ENCODE measurements at regions not wholly inside any gene's neighbourhood (a gene's known extent, or its start where the extent isn't known, plus 50 kb on each side); places are given as distances from the start of the nearest gene placed in this dataset.

GRCh38 chr11:79963856-79964645 lies 523.2 kb upstream of the TENM4 start:
- no peak for DNase-seq

DNA sequence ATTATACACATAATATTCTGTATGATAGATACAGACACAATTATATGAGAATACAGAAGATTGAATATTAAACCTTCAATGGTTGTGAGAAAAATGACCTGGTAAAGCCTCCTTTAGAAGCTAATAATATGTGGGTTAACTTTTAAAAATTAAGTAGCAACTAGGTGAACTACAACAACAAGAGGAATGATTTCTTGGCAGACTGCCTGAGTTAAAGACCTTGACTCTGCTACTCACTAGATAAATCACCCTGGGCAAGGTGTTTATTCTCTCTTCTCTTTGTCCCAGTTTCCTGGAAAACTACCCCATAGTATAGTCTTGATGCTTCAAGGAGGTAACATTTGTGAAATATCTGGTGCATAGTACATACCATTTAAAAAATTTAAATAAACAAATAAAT lies 519.6 kb upstream of the TENM4 start:
- DNase-seq = no peak

GRCh38 chr11:79959318-79959717 lies 518.5 kb upstream of the TENM4 start:
- DNase-seq = no peak

- no peak for DNase-seq
These were observed 516.9 kb upstream of the TENM4 start for GRCh38 chr11:79957702-79958101.

DNA sequence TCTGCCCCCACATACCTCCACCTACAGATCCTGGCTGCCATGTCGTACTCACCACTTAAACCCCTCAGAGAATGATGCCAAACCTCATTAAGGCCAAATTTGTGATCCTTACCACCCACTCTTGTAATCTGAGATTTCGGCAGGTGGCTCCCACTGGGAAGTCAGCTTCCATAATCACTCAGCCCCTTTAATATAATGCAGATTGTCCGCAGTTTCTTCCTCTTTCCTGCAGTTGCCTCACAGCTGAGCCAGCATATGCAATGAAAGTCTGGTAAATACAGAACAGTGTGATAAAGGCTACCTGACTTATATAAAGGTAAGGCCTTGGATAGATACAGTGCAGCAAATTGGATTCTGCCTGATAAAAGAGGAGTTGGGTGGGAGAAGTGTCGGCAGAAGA lies 515.2 kb upstream of the TENM4 start:
- peak; percentile 21 for DNase-seq

- DNase-seq = no peak
These were observed 512.8 kb upstream of the TENM4 start for GRCh38 chr11:79953629-79954028.

DNA sequence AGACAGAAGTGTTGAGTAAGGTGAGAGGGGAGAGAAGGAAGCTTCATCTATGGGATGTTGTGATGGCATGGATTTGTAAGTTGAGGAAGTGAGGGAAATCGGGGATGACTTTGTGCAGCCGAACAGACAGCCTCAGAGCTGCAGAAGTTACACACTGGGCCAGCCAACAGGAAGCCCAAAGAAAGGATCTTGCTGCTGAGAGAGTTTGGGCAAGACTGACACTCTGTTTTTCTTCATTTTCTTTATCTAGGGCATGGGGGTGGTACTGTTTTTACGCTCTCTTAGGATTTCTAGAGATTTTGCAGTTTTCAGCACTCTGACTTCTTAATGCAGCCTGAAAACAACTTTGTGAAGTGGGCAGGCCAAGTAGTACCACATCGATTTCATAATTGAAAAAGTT lies 509.9 kb upstream of the TENM4 start:
- no peak for DNase-seq

DNA sequence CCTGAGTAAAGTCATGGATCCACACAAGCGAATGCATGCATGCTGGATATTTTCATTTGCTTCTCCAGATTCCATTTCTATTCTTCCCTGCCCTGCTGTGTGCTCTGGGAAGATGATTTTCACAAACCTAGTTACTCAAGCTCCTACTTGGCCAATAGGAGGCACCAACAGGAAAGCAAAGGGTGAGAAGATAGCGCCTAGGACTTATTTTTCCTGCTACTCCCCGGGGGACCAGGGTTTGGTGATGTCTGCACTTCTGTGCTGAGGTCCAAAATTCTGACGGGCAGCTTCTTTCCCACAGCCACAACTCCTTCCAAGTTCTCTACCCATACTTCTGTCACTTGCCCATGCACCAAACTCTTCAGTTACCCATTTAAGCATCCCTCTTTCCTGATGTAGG lies 509.3 kb upstream of the TENM4 start:
- no peak for DNase-seq

DNA sequence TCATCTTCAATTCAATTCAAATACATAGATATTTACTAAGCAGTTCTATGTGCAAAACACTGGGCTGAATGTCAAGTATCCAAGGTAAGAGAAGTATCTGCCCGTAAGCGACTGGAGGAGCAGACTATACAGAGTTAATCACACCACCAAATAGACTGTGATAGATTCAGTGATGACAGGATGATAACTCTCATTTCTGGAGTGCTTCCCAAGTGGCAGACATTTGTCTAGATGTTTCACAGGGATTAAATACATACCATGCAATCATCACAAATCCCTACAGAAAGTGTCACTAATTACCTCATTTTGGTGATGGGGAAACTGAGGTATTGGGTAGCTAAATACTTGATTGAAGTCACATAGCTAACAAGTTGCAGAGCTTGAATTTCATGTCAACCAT lies 508.7 kb upstream of the TENM4 start:
- DNase-seq = no peak

GRCh38 chr11:79942646-79943045 lies 501.8 kb upstream of the TENM4 start:
- no peak for DNase-seq

DNA sequence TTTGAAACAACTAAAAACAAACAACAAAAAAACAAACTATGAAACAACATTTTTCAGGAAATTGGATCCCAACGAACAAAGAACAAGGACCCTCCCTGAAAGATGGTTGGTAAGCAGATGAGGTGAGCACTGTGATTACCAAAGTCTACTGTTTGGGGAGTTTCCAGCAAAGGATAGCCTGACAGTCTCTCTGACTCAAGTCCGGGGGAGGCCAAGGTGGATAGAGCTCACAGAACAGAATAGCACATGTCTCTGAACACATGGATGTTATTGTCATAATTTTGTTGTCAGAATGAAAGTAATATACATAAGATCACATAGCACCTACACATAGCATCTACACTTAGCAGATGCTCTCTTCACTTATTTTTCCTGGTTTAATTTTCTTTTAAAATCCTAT lies 501.3 kb upstream of the TENM4 start:
- DNase-seq = no peak

DNA sequence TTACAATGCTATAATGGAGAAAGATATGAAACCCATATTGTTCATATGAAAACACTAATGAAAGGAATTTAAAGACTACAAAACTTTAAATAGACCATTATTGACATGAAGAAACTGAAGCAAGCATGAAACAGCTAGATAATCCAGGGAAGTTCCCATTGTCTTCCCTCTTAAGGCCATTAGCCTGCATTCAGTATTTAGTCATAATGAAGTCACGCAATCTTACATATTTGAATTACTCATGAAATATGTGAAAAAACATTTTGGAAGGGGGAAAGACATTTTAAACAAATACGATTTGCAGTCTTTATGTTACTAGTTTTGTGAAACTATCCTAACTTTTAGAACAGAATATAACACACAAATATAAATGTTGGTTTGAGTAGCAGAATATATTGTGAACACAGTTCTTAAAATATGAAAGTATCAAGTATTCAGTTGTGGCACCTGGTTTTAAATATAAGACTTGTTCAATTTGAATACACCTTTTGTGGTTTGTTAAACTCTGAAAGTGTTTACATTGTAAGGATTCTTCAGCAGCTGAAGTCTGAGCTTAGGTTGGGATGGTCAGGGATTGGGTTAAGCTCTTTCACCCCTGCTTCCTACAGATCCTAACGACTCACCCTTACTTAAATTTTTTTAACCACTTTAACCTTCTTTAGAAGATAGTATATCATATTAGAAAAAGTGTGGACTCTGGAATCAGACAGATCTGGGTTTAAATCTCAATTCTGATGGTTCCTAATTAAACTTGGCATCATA lies 500.3 kb upstream of the TENM4 start:
- DNase-seq = no peak

DNA sequence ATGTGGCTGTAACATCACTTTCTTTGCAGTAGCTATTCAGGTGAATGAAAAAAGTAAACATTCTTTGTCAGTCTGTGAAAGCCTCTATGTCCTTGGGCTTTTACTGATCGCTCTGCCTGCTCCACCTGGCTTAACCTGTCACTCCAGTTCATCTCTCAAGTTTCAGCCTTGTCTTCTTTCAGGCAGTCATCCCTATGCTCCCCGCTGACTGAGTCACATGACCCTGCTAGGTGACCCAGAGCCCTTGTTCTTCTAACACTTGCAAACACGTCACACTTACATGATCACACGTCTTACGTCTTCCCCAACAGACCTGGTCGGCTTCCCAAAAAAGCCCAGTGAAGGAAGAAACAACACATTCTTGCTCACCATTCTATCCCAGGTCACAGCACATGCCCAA lies 499.3 kb upstream of the TENM4 start:
- DNase-seq = no peak

- no peak for DNase-seq
These were observed 498.3 kb upstream of the TENM4 start for GRCh38 chr11:79939111-79939510.

DNA sequence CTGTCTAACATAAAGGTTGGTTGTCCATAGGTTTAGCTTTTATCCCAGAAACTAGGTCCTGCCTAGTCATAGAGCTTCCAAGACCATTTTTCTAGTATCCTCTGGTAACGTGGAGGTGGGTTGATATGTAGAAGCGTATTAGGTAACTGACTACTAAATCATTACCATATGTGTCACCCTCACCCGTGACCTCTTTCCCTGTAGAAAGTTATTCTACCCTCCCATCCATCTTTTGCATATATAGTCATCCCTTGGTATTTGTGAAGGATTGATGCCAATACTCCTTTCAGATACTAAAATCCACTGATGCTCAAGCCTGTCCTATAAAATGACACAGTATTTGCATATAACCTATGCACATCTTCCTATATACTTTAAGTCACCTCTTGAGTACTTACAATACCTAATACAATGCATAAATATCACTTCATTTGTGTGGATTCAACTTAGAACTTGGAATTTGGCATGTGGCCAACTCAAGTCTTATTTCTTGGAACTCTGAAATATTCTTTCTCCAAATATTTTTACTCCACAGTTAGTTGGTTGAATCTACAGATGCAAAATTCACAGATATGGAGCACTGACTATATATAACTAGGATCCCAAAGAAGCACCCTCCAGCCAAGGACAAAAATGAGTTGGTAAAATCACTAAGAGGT lies 497.0 kb upstream of the TENM4 start:
- DNase-seq = no peak

DNA sequence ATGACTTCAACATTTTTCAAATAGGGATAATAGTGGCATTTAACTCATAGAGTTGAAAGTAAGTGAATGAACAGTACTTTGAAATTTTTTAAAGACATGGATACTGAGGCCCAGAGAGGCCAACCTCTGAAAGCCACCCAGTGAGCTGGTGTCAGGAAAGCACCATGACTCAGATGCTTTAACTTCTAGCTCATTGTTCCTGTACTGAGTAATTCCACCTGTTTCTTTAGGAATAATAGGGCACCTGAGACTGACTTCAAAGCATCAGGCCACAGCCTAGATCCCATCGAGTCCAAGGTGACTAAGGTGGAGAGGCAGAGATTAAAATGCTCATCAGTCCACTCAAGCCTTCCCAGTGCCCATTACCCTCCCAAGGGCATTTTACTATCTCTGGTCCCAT lies 491.8 kb upstream of the TENM4 start:
- no peak for DNase-seq

DNA sequence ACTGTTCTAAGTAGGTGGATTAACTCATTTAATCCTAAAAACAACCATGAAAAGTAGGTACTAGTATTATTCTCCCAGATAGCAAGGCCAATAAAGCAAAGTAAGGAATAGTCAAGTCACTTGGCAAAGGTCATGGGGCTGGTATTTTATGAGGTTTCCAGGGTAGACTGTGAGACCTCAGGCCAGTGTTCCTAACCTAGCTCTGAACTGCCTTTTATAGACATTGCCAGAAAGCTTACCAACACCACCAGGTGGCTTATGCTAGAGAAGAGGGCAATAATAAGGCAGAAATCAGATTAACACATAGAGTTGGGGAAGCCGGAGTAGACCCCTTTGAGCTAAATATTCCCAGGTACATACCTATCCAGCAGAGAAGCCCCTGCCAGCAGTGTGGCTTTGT lies 490.9 kb upstream of the TENM4 start:
- DNase-seq = no peak

DNA sequence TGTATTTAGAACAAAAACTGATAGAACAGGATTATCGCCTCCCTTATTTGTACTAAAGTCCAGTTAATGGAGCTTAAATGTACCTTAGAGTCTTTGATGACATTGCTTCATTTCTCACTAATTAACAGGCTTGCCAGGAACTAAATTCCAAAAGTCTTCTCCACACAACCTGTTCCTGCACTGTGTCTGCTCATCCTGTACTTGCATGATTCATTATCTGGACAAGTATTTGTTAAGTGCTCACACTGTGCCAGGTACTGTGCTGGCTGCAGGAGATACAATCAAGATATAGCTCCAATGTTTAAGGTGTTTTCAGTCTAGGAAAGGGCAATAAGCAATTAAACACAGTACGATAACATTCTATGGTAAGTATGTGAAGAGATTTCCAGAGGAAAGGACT lies 485.9 kb upstream of the TENM4 start:
- no peak for DNase-seq

DNA sequence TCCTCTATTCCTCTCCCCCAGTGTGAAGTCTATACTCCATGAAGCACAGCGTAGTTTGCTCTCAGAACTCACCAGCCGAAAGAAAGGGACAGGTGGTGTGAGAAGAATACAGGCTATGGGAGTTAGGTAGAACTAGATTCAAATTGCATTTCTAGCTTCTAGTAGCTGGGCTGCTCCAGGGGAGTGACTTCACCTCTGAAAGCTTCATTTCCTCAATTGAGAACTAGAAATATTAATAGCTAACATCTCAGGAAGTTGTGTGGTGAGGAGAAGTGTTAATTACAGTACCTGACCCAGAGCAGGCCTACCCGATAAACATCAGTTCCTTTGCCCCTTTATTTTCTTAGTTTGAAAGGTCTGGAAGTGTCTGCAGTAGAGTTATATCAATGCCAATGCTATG lies 484.7 kb upstream of the TENM4 start:
- no peak for DNase-seq

DNA sequence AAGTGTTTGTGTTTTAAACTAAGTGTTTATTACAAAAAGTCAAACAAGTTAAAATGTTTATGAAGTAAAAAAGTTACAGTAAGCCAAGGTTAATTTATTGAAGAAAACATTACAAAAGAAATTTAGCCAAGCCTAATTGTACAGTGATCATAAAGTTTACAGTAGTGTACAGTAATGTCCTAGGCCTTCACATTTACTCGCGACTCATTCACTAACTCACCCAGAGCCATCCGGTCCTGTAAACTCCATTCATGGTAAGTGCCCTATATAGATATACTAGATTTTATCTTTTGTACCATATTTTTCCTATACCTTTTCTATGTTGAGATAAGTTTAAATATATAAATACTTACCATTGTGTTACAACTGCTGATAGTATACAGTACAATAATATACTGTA lies 481.8 kb upstream of the TENM4 start:
- no peak for DNase-seq

- DNase-seq = no peak
These were observed 479.6 kb upstream of the TENM4 start for GRCh38 chr11:79920480-79920879.

DNA sequence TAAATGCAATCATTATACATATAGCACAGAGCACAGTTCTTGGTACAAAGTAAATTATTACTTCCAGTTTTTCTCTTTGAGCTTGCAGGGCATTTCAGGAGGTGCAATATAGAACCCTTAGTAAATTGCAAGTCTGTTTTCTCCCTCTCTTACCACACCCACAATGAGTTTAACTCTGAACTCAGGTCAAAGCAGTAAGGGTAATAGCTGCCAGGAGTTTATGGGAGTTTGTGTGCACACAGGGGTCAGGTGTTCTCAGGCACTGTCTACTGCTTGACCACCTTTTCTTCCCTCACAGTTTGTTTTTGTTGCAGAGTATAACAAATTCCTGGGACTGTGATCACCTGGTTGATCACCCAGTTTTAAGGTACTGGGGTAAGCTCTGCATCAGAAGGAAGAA lies 478.5 kb upstream of the TENM4 start:
- no peak for DNase-seq

DNA sequence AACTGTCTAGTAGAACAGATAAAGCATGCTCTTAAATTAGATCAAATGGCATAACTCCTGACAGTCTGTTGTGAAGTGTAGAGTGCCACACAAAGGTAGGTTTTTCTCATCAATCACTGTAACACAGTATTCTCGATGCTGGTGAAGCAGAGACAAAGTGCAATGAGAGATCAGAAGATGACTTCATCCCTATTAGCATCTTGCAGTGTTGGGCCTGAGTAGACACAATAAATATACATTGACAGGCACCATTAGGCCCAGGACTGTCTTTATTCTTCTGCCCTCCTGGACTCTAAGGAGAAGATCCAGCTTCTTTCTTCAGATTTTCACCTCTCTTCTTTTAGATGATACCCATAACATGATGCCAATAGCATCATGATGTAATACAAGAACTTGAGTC lies 478.0 kb upstream of the TENM4 start:
- DNase-seq = no peak

GRCh38 chr11:79906164-79906563 lies 465.3 kb upstream of the TENM4 start:
- DNase-seq = no peak

Data from NCI-H2171 treated with DMSO at 0.1 percent for 48 hours (cell line).